ENCODE measurements at regions not wholly inside any gene's neighbourhood (a gene's known extent, or its start where the extent isn't known, plus 50 kb on each side); places are given as distances from the start of the nearest gene placed in this dataset.

DNA sequence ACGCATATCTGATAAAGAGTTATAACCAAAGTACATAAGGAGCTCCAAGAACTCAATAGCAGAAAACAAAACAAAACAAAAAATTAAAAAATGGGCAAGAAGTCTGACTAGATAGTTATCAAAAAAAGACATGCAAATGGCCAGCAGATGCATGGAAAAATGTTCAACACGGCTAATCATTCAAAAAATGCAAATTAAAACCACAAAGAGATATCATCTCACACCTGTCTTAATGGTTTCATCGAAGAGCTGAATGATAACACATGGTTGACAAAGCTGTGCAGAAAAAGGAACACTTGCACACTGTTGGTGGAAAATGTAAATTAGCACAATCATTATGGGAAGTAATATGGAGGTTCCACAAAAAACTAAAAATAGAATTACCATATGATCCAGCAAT is 751.3 kb upstream of the POU3F3 start:
- H3K23ac ChIP-seq (ENCODE audit: insufficient read length, low read depth, low read length): no peak overlapping the region
- H3K4ac ChIP-seq (ENCODE audit: low read depth, low read length): no peak overlapping the region
- no peak overlapping the region for H3K56ac ChIP-seq (ENCODE audit: insufficient read length, low read depth, low read length)
- no peak overlapping the region for H4K91ac ChIP-seq (ENCODE audit: insufficient read length, low read depth, low read length)
- no peak overlapping the region for H4K8ac ChIP-seq (replicated peaks; ENCODE audit: insufficient read length, low read depth, low read length)
- no peak overlapping the region for H3K9ac ChIP-seq (ENCODE audit: extremely low read depth, insufficient read length, low read length)
- H2AK5ac ChIP-seq (ENCODE audit: insufficient read length, low read length): no peak overlapping the region
- H3K79me1 ChIP-seq (ENCODE audit: insufficient read depth, low read depth, low read length, poor library complexity, severe bottlenecking): no peaks in the 10 kb centered on the region
- DNase-seq: no peak
- no peak overlapping the region for H3K18ac ChIP-seq (ENCODE audit: insufficient read length, low read depth, low read length)
- H3K14ac ChIP-seq (ENCODE audit: insufficient read depth, low read length): no peak overlapping the region
- Mint-ChIP-seq H3K4me3 (no peak overlapping the region), H3K9me3 (no peaks in the 10 kb centered on the region; a peak in 1 of 5 replicates), H3K4me1 (no peaks in the 10 kb centered on the region), H3K36me3 (ENCODE audit: insufficient read depth in 1 of 3, low read depth in 3 of 3) (no peaks in the 10 kb centered on the region), H3K27ac (no peak overlapping the region), H3K27me3 (ENCODE audit: low read depth) (no peaks in the 10 kb centered on the region; the same call in 1 of the 2 replicates)
- H3K4me1 ChIP-seq (ENCODE audit: insufficient read depth, low read length): no peaks in the 10 kb centered on the region
- H3T11ph ChIP-seq (ENCODE audit: low read length): no peak overlapping the region
- WGBS (ENCODE audit: extremely low coverage, insufficient read length, low lambda C conversion rate): no CpG with 5 or more reads among the region's 3 CpGs
- H3K4me2 ChIP-seq (ENCODE audit: insufficient read depth, insufficient read length, low read length): no peak overlapping the region
- H4K5ac ChIP-seq (ENCODE audit: insufficient read length, low read depth, low read length): no peak overlapping the region
- H2BK15ac ChIP-seq (ENCODE audit: low read depth, low read length): no peak overlapping the region
- no peak overlapping the region for H2BK20ac ChIP-seq (ENCODE audit: low read depth, low read length, poor library complexity, severe bottlenecking)
- no peak overlapping the region for H2BK5ac ChIP-seq (ENCODE audit: insufficient read length, low read length)
- H2BK120ac ChIP-seq (ENCODE audit: low read depth, low read length, poor library complexity, severe bottlenecking): no peak overlapping the region
- H4K20me1 ChIP-seq (ENCODE audit: control insufficient read depth, insufficient read depth, insufficient read length): no peaks in the 10 kb centered on the region
- H2BK12ac ChIP-seq (ENCODE audit: insufficient read length, low read depth, low read length): no peak overlapping the region
- H3K9me3 ChIP-seq (ENCODE audit: control insufficient read depth, low read depth, low read length): no peaks in the 10 kb centered on the region
- TF ChIP-seq, protein P1, sequence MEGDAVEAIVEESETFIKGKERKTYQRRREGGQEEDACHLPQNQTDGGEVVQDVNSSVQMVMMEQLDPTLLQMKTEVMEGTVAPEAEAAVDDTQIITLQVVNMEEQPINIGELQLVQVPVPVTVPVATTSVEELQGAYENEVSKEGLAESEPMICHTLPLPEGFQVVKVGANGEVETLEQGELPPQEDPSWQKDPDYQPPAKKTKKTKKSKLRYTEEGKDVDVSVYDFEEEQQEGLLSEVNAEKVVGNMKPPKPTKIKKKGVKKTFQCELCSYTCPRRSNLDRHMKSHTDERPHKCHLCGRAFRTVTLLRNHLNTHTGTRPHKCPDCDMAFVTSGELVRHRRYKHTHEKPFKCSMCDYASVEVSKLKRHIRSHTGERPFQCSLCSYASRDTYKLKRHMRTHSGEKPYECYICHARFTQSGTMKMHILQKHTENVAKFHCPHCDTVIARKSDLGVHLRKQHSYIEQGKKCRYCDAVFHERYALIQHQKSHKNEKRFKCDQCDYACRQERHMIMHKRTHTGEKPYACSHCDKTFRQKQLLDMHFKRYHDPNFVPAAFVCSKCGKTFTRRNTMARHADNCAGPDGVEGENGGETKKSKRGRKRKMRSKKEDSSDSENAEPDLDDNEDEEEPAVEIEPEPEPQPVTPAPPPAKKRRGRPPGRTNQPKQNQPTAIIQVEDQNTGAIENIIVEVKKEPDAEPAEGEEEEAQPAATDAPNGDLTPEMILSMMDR (conservative IDR thresholded peaks at IDR 0.05): no peak
- H2AFZ ChIP-seq (ENCODE audit: low read length): no peak overlapping the region
- no peaks in the 10 kb centered on the region for H3K27me3 ChIP-seq (ENCODE audit: insufficient read depth, low read length)
- no peaks in the 10 kb centered on the region for H3K79me2 ChIP-seq (ENCODE audit: insufficient read depth, low read length)
- H3K27ac ChIP-seq (ENCODE audit: insufficient read length, low read depth, low read length): no peak overlapping the region
- H3K23me2 ChIP-seq (ENCODE audit: insufficient read length, low read depth, low read length, poor library complexity, severe bottlenecking): no peaks in the 10 kb centered on the region

Measured in H9 (cell line).